Fibroblast of peridontal ligament (primary cell): ENCODE measurements at regions not wholly inside any gene's neighbourhood (a gene's known extent, or its start where the extent isn't known, plus 50 kb on each side); places are given as distances from the start of the nearest gene placed in this dataset.
A peak's percentile ranks its signal among the peaks of the same experiment; 100 is the strongest.
"Not testable (repeated sequence)": the region's sequence is repeated elsewhere in the genome, so short reads cannot be mapped to it uniquely, and the experiment has no call there.

ENCODE experiments used
- DNase-seq: peaks from one replicate; pipeline ENCODE4 v3.0.0-alpha.2; 2010; ENCODE audit errors: extremely low read depth

- DNase-seq: no peak
These were observed 100.2 kb downstream of the FBXO8 start for GRCh38 chr4:174183259-174183658.

- DNase-seq: no peak
These were observed 101.6 kb downstream of the FBXO8 start for GRCh38 chr4:174181827-174182226.

- DNase-seq: no peak
These were observed 105.9 kb downstream of the FBXO8 start for GRCh38 chr4:174177536-174177935.

- not testable (repeated sequence) for DNase-seq
These were observed 107.6 kb downstream of the FBXO8 start for GRCh38 chr4:174175836-174176235.

- no peak for DNase-seq
These were observed 110.1 kb downstream of the FBXO8 start for GRCh38 chr4:174173360-174173759.

GRCh38 chr4:174172274-174172673 lies 111.2 kb downstream of the FBXO8 start:
- no peak for DNase-seq

- DNase-seq: no peak
These were observed 112.6 kb downstream of the FBXO8 start for GRCh38 chr4:174170906-174171305.

GRCh38 chr4:174170091-174170490 lies 113.4 kb downstream of the FBXO8 start:
- DNase-seq: no peak

- no peak for DNase-seq
These were observed 126.3 kb downstream of the FBXO8 start for GRCh38 chr4:174157106-174157607.

GRCh38 chr4:174156239-174156826 lies 127.1 kb downstream of the FBXO8 start:
- peak; percentile 67 for DNase-seq

- DNase-seq: peak; percentile 69
These were observed 129.1 kb downstream of the FBXO8 start for GRCh38 chr4:174154215-174154854.

GRCh38 chr4:174152717-174153466 lies 130.6 kb downstream of the FBXO8 start:
- DNase-seq: no peak

- no peak for DNase-seq
These were observed 135.6 kb downstream of the FBXO8 start for GRCh38 chr4:174147863-174148262.

- no peak for DNase-seq
These were observed 139.4 kb downstream of the FBXO8 start for GRCh38 chr4:174144106-174144505.

- no peak for DNase-seq
These were observed 141.6 kb downstream of the FBXO8 start for GRCh38 chr4:174141876-174142275.

- DNase-seq: no peak
These were observed 144.9 kb downstream of the FBXO8 start for GRCh38 chr4:174138616-174139015.

GRCh38 chr4:174137698-174138097 lies 145.8 kb downstream of the FBXO8 start:
- DNase-seq: no peak

- no peak for DNase-seq
These were observed 147.5 kb downstream of the FBXO8 start for GRCh38 chr4:174135936-174136406.

- peak; percentile 7 for DNase-seq
These were observed 147.9 kb downstream of the FBXO8 start for GRCh38 chr4:174135530-174135929.

GRCh38 chr4:174134361-174134760 lies 149.1 kb downstream of the FBXO8 start:
- peak; percentile 11 for DNase-seq

- DNase-seq: no peak
These were observed 149.9 kb downstream of the FBXO8 start for GRCh38 chr4:174133551-174133950.

- no peak for DNase-seq
These were observed 151.6 kb downstream of the FBXO8 start for GRCh38 chr4:174131901-174132300.

- no peak for DNase-seq
These were observed 160.8 kb downstream of the FBXO8 start for GRCh38 chr4:174122705-174123104.
